ENCODE measurements at regions not wholly inside any gene's neighbourhood (a gene's known extent, or its start where the extent isn't known, plus 50 kb on each side); places are given as distances from the start of the nearest gene placed in this dataset.
"Not testable (repeated sequence)": the region's sequence is repeated elsewhere in the genome, so short reads cannot be mapped to it uniquely, and the experiment has no call there.

- H3K4me3 ChIP-seq (ENCODE audit: low read depth, low read length); DNase-seq; in situ Hi-C loops (cut with HindIII; ENCODE audit: low pct_ligation_motif_present, low sequenced_read_pairs); H3K27me3 ChIP-seq (replicated peaks); H3K27ac ChIP-seq; H3K36me3 ChIP-seq (replicated peaks): not testable (repeated sequence)
These were observed 3051.6 kb downstream of the RPIA start for GRCh38 chr2:91742973-91743490.

GRCh38 chr2:91743910-91744309 lies 3052.4 kb downstream of the RPIA start:
- DNase-seq; H3K36me3 ChIP-seq (replicated peaks); H3K4me3 ChIP-seq (ENCODE audit: low read depth, low read length); in situ Hi-C loops (cut with HindIII; ENCODE audit: low pct_ligation_motif_present, low sequenced_read_pairs); H3K27ac ChIP-seq; H3K27me3 ChIP-seq (replicated peaks): not testable (repeated sequence)

- H3K27me3 ChIP-seq (replicated peaks); H3K4me3 ChIP-seq (ENCODE audit: low read depth, low read length); H3K27ac ChIP-seq; H3K36me3 ChIP-seq (replicated peaks); in situ Hi-C loops (cut with HindIII; ENCODE audit: low pct_ligation_motif_present, low sequenced_read_pairs); DNase-seq: not testable (repeated sequence)
These were observed 3053.2 kb downstream of the RPIA start for GRCh38 chr2:91744700-91745141.

- Histone ChIP-seq H3K27ac (no peak overlapping the region), H3K27me3 (replicated peaks) (no peaks in the 10 kb centered on the region), H3K4me3 (ENCODE audit: low read depth, low read length) (no peak overlapping the region), H3K36me3 (replicated peaks) (no peaks in the 10 kb centered on the region)
- TF ChIP-seq CTCF (IDR thresholded peaks at IDR 0.05; ENCODE audit: low read depth, low read length, missing control alignments), result no peak
- in situ Hi-C loops (cut with HindIII; ENCODE audit: low pct_ligation_motif_present, low sequenced_read_pairs), result no loop called here
- no peak for DNase-seq
These were observed 3057.4 kb downstream of the RPIA start for GRCh38 chr2:91748902-91749301.

- in situ Hi-C loops (cut with HindIII; ENCODE audit: low pct_ligation_motif_present, low sequenced_read_pairs); H3K4me3 ChIP-seq (ENCODE audit: low read depth, low read length); H3K36me3 ChIP-seq (replicated peaks); H3K27me3 ChIP-seq (replicated peaks); H3K27ac ChIP-seq; DNase-seq: not testable (repeated sequence)
These were observed 3058.2 kb downstream of the RPIA start for GRCh38 chr2:91749665-91750064.

GRCh38 chr2:91759361-91759941 lies 3068.0 kb downstream of the RPIA start:
- H3K27ac ChIP-seq; in situ Hi-C loops (cut with HindIII; ENCODE audit: low pct_ligation_motif_present, low sequenced_read_pairs); H3K27me3 ChIP-seq (replicated peaks); H3K4me3 ChIP-seq (ENCODE audit: low read depth, low read length); H3K36me3 ChIP-seq (replicated peaks); DNase-seq: not testable (repeated sequence)
- TF ChIP-seq CTCF (IDR thresholded peaks at IDR 0.05; ENCODE audit: low read depth, low read length, missing control alignments), result peak; percentile 28

GRCh38 chr2:91760672-91761071 lies 3069.2 kb downstream of the RPIA start:
- H3K4me3 ChIP-seq (ENCODE audit: low read depth, low read length); H3K27me3 ChIP-seq (replicated peaks); DNase-seq; H3K27ac ChIP-seq; H3K36me3 ChIP-seq (replicated peaks); in situ Hi-C loops (cut with HindIII; ENCODE audit: low pct_ligation_motif_present, low sequenced_read_pairs): not testable (repeated sequence)

- in situ Hi-C loops (cut with HindIII; ENCODE audit: low pct_ligation_motif_present, low sequenced_read_pairs); H3K27me3 ChIP-seq (replicated peaks); DNase-seq; H3K4me3 ChIP-seq (ENCODE audit: low read depth, low read length); H3K36me3 ChIP-seq (replicated peaks); H3K27ac ChIP-seq: not testable (repeated sequence)
These were observed 3070.8 kb downstream of the RPIA start for GRCh38 chr2:91762312-91762711.

- H3K27me3 ChIP-seq (replicated peaks); DNase-seq; H3K4me3 ChIP-seq (ENCODE audit: low read depth, low read length); H3K27ac ChIP-seq; H3K36me3 ChIP-seq (replicated peaks); in situ Hi-C loops (cut with HindIII; ENCODE audit: low pct_ligation_motif_present, low sequenced_read_pairs): not testable (repeated sequence)
These were observed 3072.2 kb downstream of the RPIA start for GRCh38 chr2:91763710-91764109.

- in situ Hi-C loops (cut with HindIII; ENCODE audit: low pct_ligation_motif_present, low sequenced_read_pairs); H3K4me3 ChIP-seq (ENCODE audit: low read depth, low read length); H3K36me3 ChIP-seq (replicated peaks); H3K27me3 ChIP-seq (replicated peaks): not testable (repeated sequence)
- H3K27ac ChIP-seq, result peak overlapping the region; percentile 90
- peak; percentile 31 for DNase-seq
These were observed 3073.1 kb downstream of the RPIA start for GRCh38 chr2:91764581-91765002.

GRCh38 chr2:91765018-91765754 lies 3073.7 kb downstream of the RPIA start:
- in situ Hi-C loops (cut with HindIII; ENCODE audit: low pct_ligation_motif_present, low sequenced_read_pairs); H3K36me3 ChIP-seq (replicated peaks); H3K4me3 ChIP-seq (ENCODE audit: low read depth, low read length); H3K27me3 ChIP-seq (replicated peaks): not testable (repeated sequence)
- DNase-seq, result peak; percentile 76
- peak overlapping the region; percentile 90 for H3K27ac ChIP-seq

GRCh38 chr2:91766349-91767048 lies 3075.0 kb downstream of the RPIA start:
- H3K27me3 ChIP-seq (replicated peaks); in situ Hi-C loops (cut with HindIII; ENCODE audit: low pct_ligation_motif_present, low sequenced_read_pairs); H3K4me3 ChIP-seq (ENCODE audit: low read depth, low read length); H3K36me3 ChIP-seq (replicated peaks): not testable (repeated sequence)
- peak; percentile 84 for DNase-seq
- peak overlapping the region; percentile 35 for H3K27ac ChIP-seq
